ENCODE measurements at regions not wholly inside any gene's neighbourhood (a gene's known extent, or its start where the extent isn't known, plus 50 kb on each side); places are given as distances from the start of the nearest gene placed in this dataset.

- ATAC-seq, result no peak
- DNase-seq, result no peak
- Histone ChIP-seq H3K27me3 (no peaks in the 10 kb centered on the region), H3K36me3 (no peaks in the 10 kb centered on the region), H3K4me3 (no peak overlapping the region), H3K4me1 (no peaks in the 10 kb centered on the region), H3K9me3 (peaks cover 0 to 6% (median 0%) of the 10 kb centered on the region in 12 donors), H3K27ac (no peak overlapping the region)
- TF ChIP-seq CTCF (IDR thresholded peaks at IDR 0.05) (no peak), POLR2A (IDR thresholded peaks at IDR 0.05) (no peak)
- 91 to 100% (median 98%) methylated on average over 1 of the region's 1 CpG for WGBS, 4 donors
- intact Hi-C loops (cut with DNase I), result loop anchor here in 1 of 10 donors (5.0 kb wide), 1 partner anchor 48 kb away; no protein-coding TSS in a partner anchor
Measured at GRCh38 chr18:6574631-6575030, 154.9 kb upstream of the ARHGAP28 start.

DNA sequence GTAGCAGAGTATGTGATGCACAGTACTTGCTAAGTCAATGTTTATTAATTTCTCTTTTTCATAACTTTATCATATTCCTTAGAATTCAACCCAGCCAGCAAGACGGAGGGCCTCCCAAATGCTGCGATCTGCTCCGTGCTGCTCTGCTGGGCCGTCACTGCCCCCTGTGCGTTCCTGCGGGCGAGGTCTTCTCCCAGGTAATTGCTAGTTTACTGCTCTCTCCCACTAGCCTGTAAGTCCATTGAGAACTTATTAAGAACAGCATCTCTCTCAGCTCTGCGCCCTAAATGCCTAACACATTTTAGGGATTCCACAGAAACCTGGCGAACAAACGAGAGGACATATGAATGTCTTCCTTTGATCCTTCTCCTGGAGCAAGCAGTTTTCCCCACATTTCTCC lies 153.6 kb upstream of the ARHGAP28 start:
- DNase-seq, result no peak
- intact Hi-C loops (cut with DNase I), result no loop called here
- no peaks in the 10 kb centered on the region for H3K27me3 ChIP-seq
- no peaks in the 10 kb centered on the region for H3K36me3 ChIP-seq
- ATAC-seq, result no peak
- H3K27ac ChIP-seq, result no peak overlapping the region
- H3K4me3 ChIP-seq, result no peak overlapping the region
- no peak for TF ChIP-seq CTCF (IDR thresholded peaks at IDR 0.05)
- TF ChIP-seq POLR2A (IDR thresholded peaks at IDR 0.05), result no peak
- WGBS, 4 donors, result 93 to 95% (median 94%) methylated on average over 10 of the region's 10 CpGs
- H3K4me1 ChIP-seq, result no peaks in the 10 kb centered on the region
- H3K9me3 ChIP-seq, result peaks cover 0 to 6% (median 0%) of the 10 kb centered on the region in 12 donors

DNA sequence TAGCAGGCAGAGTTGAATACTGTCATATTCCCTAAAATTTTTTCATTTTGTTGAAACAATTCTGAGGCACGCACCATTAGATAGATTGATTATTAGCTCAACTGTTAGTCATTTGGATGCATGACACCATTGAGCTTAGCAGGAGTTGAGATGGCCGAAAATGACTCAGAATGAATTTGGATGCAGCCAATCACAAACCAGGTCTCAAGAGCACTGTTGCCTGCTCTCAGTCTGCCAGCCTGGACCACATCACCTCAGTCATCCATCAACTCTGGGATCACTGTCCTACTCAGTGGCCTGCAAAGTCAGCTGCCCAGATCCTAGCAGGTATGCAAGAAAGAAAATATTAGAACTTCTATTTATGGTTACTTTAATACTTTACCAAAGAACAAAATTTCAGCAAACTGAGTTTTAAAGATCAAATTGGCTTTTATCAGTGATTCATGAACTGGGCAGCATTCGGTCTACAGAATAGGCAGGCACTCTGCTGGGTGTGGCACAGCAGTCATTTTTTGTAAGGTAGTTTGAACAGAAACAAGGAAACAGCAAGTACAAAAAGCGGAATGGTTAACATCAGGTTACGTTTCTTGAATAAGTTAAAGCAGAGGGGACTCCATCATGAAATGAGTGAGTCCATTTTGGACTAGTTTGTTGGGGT lies 152.7 kb upstream of the ARHGAP28 start:
- no peak overlapping the region for H3K4me3 ChIP-seq
- H3K36me3 ChIP-seq, result no peaks in the 10 kb centered on the region
- ATAC-seq (no peak), DNase-seq (no peak)
- no peaks in the 10 kb centered on the region for H3K4me1 ChIP-seq
- TF ChIP-seq CTCF (IDR thresholded peaks at IDR 0.05), result no peak
- no peak for TF ChIP-seq POLR2A (IDR thresholded peaks at IDR 0.05)
- WGBS, 4 donors, result 93 to 99% (median 96%) methylated on average over 5 of the region's 5 CpGs
- H3K9me3 ChIP-seq, result peaks cover 0 to 6% (median 0%) of the 10 kb centered on the region in 12 donors
- no peak overlapping the region for H3K27ac ChIP-seq
- intact Hi-C loops (cut with DNase I), result no loop called here
- H3K27me3 ChIP-seq, result no peaks in the 10 kb centered on the region

GRCh38 chr18:6578686-6579085 lies 150.8 kb upstream of the ARHGAP28 start:
- intact Hi-C loops (cut with DNase I), result no loop called here
- Histone ChIP-seq H3K36me3 (no peaks in the 10 kb centered on the region), H3K27me3 (no peaks in the 10 kb centered on the region), H3K9me3 (peaks cover 0 to 6% (median under 1%) of the 10 kb centered on the region in 12 donors), H3K4me1 (no peaks in the 10 kb centered on the region), H3K27ac (no peak overlapping the region), H3K4me3 (no peak overlapping the region)
- ATAC-seq (no peak), DNase-seq (no peak)
- no peak for TF ChIP-seq POLR2A (IDR thresholded peaks at IDR 0.05)
- TF ChIP-seq CTCF (IDR thresholded peaks at IDR 0.05), result no peak
- 65 to 75% (median 67%) methylated on average over 2 of the region's 2 CpGs for WGBS, 4 donors
